Medulla oblongata (tissue), 1 donor: ENCODE measurements at regions not wholly inside any gene's neighbourhood (a gene's known extent, or its start where the extent isn't known, plus 50 kb on each side); places are given as distances from the start of the nearest gene placed in this dataset.
"Not testable (repeated sequence)": the region's sequence is repeated elsewhere in the genome, so short reads cannot be mapped to it uniquely, and the experiment has no call there.

Experiments used
- DNase-seq: peaks from one replicate; pipeline ENCODE4 v3.0.0-alpha.2; 2015; ENCODE audit errors: extremely low spot score

DNA sequence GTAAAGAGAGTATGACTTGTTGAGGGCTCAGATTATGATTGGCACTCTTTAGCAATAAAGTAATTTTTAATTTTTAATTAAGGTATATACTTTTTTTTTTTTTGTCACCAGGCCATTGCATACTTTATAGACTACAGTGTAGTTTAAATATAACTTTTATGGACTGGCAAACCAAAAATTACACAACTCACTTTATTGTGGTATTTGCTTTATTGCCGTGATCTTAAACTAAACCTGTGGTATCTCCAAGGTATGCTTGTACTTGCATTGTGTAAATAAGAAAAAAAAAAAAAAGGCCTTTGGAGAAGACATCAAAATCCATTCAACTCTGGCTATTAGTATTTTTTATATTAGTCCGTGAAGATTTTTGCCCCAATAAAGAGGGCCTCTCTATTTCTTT is 646.7 kb upstream of the FOXG1 start:
- DNase-seq = no peak

DNA sequence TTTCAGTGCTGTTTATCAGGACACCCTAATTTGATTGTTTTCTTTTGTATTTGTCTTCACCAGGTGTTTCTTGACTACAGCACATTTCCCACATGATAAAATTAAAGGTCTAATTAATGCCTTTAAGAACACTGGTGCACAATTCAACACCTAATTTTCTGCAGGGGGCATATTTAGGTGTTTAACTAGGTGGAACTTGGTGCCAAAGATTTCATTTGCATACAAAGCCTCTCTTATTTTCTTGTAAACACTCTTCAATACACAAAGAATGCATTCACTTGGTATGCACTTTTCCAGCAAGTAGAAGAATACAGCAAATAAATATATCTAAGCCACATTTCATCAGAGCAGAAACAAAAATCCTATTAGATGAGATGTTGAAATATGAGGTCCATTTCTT is 646.2 kb upstream of the FOXG1 start:
- DNase-seq = peak; percentile 18

DNA sequence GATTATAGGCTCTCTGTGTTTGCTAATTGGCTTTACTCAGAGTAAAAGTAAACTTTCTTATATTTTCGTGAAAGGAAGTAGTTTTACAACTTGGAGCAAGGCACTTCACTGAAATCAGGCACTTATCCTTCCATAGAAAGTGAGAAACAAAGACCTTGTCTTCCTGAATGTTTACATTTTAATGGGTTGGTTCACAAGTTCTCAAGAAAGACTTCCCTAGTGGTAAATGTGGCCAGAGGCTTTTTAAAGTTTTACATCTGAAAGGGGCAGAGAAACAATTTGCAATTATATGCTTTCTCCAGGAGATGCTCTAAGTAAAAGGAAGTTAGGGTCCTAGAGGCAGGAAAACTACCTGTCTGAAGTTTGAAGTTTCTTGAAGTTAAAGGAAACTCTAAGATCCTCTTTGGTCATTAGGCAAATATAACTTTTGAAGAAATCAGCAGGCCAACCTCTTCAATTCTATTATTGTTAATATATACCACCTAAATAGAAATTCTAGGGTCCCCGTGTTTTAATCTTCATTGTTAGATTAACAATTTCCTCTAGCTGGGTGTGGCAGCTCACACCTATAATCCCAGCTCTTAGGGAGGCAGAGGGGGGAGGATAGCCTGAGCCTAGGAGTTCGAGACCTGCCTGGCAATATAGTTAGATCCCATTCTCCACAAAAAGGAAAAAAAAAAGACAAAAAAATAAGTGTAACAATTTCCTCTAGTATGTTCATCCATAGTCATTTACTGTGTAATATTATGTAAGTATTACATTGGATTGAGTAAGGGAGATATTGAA is 644.9 kb upstream of the FOXG1 start:
- no peak for DNase-seq

DNA sequence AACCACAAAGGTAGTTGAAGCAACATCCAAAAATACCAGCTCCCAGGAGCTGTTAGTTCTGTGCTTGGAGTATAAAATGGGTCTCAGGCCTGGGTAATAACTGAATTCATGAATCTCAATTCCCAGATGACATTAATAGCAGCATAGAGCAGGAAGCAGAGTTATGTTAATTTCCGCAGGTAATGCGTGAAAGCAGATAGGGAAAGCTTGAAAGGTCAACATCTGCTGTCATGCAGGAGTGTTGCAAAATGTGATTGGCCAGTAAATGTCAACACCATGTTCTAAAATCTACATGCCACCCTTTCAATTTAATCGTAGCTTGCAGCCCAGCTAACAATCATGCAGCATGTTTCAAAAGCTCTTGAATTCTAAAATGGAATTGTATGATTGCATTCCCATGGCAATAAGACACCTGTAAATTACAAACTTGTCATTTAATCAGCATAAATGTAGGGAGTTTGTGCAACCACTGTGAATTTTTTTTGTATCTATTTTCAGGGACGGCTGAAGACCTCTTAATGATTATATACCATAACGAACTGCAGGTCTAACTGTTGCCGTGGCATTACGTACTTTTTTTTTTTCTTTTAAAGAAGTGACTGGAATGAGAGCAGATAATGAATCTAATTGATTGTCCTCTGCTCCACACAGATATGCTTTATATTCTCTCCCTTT is 635.8 kb upstream of the FOXG1 start:
- no peak for DNase-seq

DNA sequence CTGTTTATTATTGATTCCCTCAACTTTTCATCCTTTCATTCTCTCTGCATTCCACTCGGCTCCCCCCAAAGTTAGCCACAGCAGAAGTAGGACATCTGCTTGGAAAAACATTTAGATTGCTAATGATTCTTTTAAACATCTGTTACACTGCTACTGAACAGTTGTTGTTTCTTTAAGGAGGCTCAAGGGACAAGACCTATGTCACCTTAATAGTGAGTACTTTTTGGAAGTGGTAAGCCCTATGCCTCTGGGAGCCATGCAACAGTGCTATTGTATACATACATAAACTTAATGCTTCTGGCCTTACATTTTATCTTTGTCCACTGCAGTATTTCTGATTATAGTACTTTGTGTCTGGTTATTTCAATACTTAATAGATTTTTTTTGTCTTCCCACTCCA is 628.2 kb upstream of the FOXG1 start:
- no peak for DNase-seq

DNA sequence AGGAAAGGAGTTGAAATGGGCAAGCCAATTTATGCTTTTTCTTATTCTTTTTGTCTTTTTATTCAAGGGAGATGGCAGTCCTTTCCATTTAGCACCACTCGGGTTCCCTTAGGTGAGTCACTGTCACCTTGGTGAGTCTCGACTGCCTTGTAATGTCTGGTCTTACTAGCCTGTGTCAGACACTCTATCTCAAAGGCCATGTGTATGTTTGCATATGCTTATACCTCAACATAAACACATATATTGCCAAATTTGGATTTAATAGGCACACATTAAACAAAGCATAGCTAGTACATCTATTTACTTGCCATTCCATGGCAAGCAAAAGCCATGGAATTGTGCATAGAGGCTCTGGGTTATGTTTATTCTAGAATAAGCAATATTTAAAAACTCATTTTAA is 624.9 kb upstream of the FOXG1 start:
- no peak for DNase-seq

DNA sequence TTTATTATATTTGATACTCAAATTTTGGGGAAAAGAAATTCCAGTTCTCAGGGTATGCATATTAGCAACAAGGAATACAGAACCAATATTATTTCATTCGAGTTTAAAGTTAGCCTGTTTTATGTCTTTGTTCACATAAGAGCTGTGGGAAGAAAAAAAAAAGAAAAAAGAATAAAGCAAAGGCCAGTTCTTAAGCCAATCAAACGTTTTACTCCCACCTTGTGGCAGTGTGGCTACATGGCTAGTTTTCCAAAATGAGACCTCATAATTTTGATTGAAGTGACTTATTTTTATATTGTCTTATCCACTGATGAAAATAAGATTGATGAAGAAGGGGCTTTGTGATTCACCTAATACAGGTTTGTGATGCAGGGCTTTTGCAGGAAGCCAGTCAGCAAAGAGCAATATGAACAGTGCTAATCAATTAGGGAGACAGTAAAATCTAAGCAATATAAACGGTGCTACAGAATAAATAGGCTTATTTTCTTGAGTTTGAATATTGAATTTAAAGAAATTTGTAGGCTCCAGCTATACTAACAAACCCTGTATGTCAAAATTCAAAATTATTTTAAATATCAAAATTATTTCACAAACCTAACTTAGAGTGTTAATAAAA is 624.1 kb upstream of the FOXG1 start:
- DNase-seq = peak; percentile 60

DNA sequence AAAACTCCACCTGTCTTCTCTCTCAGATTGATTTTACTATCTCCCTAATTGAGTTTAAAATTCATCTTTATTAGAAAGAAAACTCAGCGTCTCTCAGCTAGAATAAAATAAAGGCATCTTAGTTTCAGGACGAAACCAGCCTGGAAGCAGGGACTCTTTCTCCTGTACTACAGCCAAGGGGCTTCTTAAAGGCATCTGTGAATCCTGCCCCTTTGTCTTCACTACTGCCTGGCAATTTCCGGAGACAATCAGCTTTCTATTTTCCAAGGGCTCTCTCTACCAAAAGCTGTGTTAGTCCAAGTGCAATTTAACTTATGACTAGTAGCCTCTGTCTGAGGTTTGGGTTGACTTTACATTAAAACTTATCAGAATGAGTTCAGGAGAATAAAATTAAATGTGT is 623.3 kb upstream of the FOXG1 start:
- DNase-seq = peak; percentile 46

DNA sequence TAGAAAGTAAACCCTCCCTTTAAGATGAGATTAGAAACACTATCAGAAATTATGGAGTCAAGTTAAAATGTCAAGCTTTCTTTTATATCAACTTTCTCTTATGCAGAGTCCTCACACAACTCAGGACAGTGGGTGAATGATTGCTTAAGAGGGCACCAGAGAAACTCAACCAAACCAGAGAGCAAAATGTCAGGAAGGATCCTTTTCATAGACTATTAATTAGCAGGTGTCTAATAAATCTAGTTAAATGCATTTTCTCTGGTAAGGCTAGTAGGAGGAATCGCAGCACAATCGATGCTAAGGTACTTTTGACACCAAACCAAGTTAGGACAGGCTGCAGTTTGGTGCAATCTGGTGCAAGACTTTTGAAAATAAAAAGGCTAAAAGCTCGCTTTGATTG is 614.7 kb upstream of the FOXG1 start:
- DNase-seq = no peak

DNA sequence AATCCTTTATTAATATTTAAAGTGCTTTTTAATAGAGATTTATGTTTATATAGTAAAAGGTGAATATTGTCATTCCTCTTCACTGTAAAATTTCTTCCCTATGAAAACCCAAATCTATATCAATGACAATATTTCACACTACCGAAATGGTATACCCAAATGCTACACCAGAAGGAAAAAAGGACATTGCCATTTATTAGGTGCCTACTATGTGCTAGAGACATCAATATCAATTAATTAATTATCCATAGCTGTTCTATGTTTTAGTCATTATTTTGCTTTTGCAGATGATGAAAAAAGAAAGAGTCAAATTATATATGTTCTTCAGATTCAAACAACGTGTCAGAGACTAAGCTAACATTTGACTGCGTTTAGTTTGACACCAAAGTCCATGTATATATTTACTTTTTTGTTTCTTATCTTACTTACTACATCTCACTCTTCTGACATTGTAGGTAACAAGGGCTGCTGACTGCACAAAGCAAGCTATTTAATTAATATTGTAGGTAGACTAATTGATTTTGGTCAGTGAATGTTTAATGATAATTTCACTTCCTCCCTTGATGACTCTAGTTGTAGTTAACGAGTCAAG is 614.0 kb upstream of the FOXG1 start:
- DNase-seq = no peak

DNA sequence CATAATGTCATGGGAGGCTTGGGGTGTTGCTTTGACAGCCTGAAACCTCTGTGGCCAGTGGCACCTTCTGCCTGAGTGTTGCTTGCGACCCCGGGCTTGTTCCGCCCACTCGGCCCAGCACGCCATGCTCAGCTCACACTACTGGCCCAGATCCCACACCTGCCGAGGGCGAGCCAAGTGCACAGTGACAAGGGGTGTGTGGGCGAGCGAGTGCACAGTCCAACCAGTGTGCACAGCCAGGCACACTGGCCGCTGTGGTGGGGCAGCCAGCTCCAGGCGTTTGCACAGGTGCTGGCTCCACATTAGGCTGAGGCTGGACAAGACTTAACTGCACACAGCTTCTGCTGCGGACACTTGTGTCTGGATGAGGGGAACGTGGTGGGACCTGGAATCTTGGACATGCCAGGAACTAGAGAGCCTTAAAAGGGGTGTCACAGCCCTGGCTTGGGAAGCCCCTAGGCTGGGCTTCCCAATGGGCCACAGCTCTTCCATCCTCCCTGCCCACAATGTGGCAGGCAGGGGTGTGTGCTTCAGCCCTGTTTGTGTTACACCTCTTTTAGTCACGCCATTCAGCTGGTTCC is 609.2 kb upstream of the FOXG1 start:
- DNase-seq = no peak

DNA sequence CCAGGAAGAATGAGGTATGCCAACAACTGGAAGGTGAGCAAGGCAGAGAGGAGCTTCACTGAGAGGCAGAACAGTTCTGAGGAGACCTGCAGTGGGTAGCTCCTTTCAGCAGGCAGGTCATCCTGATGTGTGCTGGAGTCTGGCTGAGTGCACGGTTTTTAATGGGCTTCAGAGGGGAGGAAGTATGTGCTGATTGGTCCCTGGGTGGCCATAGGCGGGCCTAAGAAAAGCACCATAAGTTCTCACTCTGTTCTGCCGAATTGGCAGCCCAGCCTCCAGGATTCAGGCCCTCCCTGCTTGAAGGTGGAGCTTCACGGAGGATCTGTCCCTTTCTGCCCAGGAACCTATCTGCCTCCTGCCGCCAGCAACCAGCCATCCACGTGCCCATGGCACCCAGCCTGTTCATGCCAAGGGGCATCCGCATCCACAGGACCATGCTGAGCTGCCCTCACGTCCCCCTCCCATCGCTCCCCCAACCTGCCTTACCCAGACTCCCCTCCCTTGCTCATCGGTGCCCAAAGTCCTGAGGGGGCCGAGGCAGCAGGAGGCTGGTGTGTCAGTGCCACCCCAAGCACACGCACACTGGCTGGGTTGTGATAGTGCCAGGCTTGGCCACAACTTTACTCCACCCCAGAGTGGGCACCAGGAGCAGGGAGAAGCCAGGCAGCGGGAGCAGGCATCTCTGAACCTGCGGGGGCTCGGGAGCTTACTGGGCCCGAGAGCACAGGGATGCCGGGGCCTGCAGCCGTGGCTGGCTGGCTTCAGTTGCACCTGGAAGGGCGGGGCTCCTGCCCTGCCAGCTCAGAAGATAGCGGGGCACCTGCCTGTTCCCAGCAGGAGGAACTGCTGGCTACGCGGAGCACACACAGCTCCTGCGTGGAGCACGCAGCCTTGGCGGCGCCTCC is 608.4 kb upstream of the FOXG1 start:
- DNase-seq = no peak

DNA sequence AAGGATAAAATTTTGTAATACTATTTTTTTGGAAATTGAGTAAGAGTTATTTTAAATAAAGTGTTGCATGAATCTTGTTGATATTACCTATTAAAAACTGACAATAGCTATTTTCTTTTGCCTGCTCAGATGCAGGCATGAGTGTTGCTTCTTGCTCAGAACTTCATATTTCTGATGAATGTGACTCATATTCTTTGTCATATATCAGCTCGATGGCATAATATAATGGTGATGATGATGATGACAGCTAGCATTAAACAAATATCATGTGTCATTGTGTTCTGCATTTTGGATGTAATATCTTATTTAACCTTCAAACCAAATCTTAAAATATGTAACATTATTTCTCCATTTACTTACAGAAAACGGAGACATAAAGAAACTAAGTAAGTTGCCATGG is 605.5 kb upstream of the FOXG1 start:
- no peak for DNase-seq

DNA sequence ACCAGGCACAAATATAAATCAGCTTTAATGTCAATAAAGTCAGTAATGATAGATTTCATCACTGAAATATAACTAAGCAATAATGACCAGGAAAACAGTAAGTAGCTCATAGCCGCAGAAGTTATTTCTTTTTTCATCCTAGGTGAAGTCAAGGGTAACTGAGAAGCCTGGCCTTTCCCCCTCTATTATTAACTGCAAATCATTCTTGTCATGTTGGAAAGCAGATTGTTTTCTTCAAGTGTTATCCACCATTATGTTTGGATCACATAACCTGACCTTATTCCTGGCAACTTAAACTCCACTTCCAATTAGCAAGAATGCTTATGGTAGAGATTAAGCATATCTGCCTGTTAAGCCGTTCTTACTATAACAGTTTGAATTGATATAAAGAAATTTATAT is 603.4 kb upstream of the FOXG1 start:
- DNase-seq = no peak

DNA sequence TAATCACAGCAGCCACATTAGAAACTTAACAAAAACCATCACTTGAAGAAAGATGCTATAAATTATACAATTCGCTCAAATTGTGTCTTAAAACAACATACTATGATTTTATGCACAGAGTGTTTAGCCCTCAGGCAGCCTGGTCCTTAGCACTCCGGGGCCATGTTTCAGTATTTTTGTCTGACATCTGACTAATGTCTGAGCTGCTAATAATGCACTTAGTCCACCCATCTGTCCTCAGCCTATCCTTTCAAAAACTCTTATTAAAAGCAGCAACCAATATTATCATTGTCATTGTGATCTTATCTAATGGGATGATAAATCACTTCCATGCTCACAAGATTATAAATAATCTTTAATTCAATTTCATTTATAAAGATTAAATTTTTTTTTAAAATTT is 602.7 kb upstream of the FOXG1 start:
- DNase-seq = no peak

DNA sequence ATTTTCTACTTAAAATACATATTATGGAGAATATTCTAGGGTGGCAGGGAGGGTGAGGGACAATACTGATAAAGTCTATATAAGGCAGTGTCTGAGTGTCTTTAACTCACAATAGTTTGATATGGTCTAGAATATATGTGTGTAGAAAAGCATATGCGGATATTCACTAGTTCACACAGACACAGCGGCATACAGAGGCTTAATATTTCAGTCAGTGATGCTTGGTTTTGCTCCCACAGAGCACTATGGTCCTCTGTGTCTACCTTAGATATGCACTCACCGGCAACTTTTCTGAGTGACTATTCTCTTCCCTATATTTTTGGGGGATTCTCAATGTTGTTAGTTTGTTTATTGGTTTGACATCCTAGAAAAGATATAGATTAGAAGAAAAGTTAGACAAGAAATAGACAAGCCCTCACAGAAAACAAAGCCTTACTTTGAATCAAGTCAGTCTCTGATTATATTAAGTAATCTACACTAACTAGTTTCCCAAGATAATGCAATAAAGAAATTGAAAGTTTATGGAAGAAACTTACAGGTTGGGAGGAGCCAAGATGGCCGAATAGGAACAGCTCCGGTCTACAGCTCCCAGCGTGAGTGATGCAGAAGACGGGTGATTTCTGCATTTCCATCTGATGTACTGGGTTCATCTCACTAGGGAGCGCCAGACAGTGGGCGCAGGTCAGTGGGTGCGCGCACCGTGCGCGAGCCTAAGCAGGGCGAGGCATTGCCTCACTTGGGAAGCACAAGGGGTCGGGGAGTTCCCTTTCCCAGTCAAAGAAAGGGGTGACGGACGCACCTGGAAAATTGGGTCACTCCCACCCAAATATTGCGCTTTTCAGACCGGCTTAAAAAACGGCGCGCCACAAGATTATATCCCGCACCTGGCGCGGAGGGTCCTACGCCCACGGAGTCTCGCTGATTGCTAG is 578.4 kb upstream of the FOXG1 start:
- DNase-seq = not testable (repeated sequence)

DNA sequence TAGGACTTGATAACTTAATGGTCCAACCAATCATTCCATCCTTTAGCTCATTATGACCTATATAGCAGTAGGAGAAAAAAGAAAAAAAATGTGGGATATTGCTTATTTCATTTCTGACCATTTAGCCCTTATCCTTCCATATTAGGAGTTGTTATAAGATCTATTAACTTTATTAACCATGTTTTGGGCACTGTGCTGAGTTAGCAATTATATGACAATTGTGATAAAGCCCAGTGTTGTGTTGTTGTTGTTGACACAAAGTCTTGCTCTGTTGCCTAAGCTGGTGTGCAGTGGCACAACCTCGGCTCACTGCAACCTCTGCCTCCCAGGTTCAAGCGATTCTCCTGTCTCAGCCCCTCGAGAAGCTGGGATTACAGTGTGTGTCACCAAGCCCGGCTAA is 569.7 kb upstream of the FOXG1 start:
- DNase-seq = no peak

DNA sequence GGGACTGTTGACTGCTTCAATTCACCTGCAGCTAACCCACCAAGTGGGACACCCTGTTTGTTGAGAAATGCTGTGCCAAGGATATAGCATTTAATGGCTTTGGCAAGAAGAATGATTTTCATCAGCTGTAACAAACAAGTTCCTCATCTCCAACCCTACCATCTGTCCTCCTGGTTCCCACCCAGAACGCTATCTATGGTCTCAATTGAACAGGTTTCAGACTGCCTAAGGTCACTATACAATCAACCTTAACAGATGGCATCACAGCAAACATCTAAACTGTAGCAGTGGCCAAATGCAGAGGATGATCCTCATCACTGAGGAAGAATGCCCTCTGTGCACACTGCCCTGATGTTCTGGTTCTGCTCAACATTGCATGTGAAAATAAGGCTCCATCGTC is 546.2 kb upstream of the FOXG1 start:
- no peak for DNase-seq

DNA sequence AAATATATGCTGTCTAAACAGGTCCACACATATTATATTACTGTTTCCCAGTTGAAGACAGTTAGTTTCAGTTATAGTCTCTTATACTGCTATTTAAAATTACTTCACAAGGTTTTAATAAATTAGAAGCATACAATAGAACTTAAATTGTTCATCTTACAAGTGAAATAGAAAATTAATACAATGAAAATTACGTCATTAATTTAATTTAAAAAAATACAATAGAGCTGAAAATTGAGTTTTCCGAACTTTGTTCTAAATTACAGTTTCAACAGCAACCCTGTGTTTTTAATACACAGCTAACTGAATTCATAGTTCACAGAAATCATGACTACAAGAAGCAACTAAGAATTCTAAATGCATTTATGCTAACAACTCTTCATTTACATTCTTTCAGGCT is 525.7 kb upstream of the FOXG1 start:
- DNase-seq = no peak

DNA sequence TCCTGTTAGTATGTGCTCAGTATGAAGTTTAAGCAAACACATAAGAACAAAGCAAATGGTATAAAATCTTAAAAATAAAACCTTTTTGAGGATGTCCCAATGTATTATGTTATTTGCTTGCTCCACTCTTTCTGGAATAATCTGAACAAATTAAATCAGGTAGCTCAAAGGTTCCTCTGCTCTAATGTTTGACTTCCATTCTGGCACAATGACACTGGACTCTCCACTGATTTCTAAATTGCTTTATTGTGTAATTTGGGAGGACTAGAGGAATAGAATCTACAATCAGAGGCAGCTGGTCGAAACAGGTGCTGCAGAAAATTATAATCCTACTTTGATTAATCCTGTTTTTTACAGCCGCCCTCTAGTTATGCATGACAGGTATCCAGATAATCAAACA is 523.7 kb upstream of the FOXG1 start:
- DNase-seq = no peak
